Activated T-cell treated with anti-CD3 and anti-CD28 coated beads, Interleukin-2, amount 50 U/mL, for 72 hours (primary cell): ENCODE measurements at regions not wholly inside any gene's neighbourhood (a gene's known extent, or its start where the extent isn't known, plus 50 kb on each side); places are given as distances from the start of the nearest gene placed in this dataset.
"Not testable (repeated sequence)": the region's sequence is repeated elsewhere in the genome, so short reads cannot be mapped to it uniquely, and the experiment has no call there.

Experiments
- ATAC-seq, 2 donors: fragments of 150-1000 bp; cut with Tn5 transposase; replicated peaks in 1 of 2; 2 replicates each; pipeline ENCODE4 v1.10.0; 2021; ENCODE audit warnings: moderate library complexity in 2 of 2, mild to moderate bottlenecking in 1 of 2
- DNase-seq, 2 donors: peaks; one replicate each; pipeline ENCODE4 v3.0.0; 2021 to 2022; ENCODE audit warnings: mixed read lengths in 1 of 2
- H3K27ac Mint-ChIP-seq: one replicate; pipeline ENCODE4 v1.8.0; 2022; ENCODE audit warnings: mild to moderate bottlenecking, moderate library complexity, mixed read lengths
- H3K27me3 Mint-ChIP-seq: one replicate; pipeline ENCODE4 v1.8.0; 2022; ENCODE audit warnings: low read depth, mixed read lengths
- H3K36me3 Mint-ChIP-seq, 2 donors: one replicate each; pipeline ENCODE4 v1.8.0; 2022; ENCODE audit warnings: mixed read lengths in 2 of 2, mild to moderate bottlenecking in 1 of 2; ENCODE audit not compliant: insufficient read depth in 2 of 2
- H3K4me1 Mint-ChIP-seq: one replicate; pipeline ENCODE4 v1.8.0; 2022; ENCODE audit warnings: low read depth, mixed read lengths
- H3K4me3 Mint-ChIP-seq, 2 donors: one replicate each; pipeline ENCODE4 v1.8.0; 2022; ENCODE audit warnings: mild to moderate bottlenecking in 2 of 2, mixed read lengths in 2 of 2, moderate library complexity in 2 of 2
- H3K9me3 Mint-ChIP-seq, 2 donors: one replicate each; pipeline ENCODE4 v1.8.0; 2022; ENCODE audit warnings: mixed read lengths in 2 of 2

DNA sequence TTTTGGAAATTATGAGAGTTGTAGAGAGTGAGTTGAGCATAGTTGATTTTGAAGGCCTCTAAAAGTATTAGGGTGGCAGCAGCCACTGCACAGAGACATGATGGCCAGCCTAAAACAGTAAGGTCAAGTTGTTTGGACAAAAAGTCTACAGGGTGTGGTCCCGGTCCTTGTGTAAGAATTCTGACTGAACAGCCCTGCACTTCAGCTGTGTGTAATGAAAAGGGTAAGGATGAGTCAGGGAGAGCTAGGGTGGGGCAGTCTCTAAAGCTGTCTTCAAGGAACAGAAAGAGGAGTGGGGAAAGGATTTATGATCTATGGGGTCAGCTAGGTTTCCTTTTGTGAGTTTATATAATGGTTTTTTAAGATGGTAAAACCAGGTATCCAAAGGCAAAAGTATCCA lies 284.8 kb downstream of the RPS4Y2 start:
- not testable (repeated sequence) for H3K4me3 Mint-ChIP-seq, H3K9me3 Mint-ChIP-seq, H3K4me1 Mint-ChIP-seq, ATAC-seq, H3K27ac Mint-ChIP-seq, H3K27me3 Mint-ChIP-seq, DNase-seq
- H3K36me3 Mint-ChIP-seq, result peaks cover 0 to 10% of the 10 kb centered on the region in 2 donors

DNA sequence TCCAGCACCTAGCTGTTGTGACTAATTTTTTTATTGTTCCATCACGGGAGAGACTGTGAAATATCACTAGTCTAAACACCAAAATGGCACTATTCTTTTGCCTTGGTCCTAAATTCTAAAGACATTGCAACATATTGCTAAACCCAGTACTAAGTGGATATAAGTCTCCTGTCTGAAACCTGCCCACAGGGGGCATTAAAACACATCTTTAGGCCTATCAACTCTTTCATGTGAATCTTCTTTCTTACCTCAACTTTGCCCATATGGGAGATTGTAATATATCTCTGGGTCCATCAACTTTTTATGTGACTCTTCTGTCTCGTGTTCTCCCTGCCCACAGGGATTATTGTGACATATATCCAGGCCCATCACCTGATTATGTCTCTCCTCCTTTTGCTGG lies 317.2 kb downstream of the RPS4Y2 start:
- H3K27ac Mint-ChIP-seq, result no peak overlapping the region
- H3K36me3 Mint-ChIP-seq, result no peaks in the 10 kb centered on the region
- no peaks in the 10 kb centered on the region for H3K27me3 Mint-ChIP-seq
- ATAC-seq (no peak), DNase-seq (no peak)
- no peaks in the 10 kb centered on the region for H3K4me1 Mint-ChIP-seq
- no peaks in the 10 kb centered on the region for H3K9me3 Mint-ChIP-seq
- H3K4me3 Mint-ChIP-seq, result no peak overlapping the region

DNA sequence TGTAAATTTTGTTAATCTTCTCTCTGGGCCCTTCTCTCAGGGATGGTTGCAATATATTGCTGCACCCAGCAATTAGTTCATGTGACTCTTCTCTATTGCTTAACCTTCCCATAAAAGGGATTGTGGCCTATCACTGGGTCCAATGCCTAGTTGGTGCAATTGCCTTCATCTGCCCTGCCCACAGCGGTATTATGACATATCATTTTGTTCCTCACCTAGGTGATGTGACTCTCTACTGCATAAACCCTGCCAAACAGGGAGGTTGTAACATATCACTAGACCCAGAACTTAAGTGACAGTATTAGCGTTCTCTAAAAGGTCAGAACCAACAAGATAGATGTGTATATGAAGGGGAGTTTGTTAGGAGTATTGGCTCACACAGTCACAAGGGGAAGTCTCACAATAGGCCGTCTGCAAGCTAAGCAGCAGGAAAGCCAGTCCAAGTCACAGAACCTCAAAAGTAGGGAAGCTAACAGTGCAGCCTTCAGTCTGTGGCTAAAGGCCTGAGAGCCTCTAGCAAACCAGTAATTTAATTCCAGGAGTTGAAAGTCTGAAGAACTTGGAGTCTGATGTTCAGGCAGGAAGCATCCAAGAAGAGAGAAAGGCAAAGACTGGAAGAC lies 317.8 kb downstream of the RPS4Y2 start:
- no peaks in the 10 kb centered on the region for H3K36me3 Mint-ChIP-seq
- no peak overlapping the region for H3K4me3 Mint-ChIP-seq
- ATAC-seq, result no peak
- no peak overlapping the region for H3K27ac Mint-ChIP-seq
- no peaks in the 10 kb centered on the region for H3K27me3 Mint-ChIP-seq
- DNase-seq, result no peak
- H3K9me3 Mint-ChIP-seq, result no peaks in the 10 kb centered on the region
- H3K4me1 Mint-ChIP-seq, result no peaks in the 10 kb centered on the region

DNA sequence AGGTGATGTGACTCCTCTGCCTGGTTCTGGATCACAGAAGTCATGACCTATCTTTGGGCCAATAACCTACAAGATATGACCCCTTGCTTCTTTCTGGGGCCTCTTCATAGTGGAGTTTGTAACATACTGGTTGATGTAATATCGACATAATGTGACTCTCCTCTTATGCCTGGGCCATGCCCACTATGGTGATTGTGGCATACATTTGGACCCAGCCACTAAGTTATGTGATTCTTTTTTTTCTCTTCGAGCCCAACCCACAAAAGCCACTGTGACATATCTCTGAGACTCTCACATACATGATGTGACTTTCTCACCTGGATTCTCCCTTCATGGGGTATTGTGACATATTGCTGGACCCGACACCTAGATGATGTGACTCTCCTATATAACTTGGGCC lies 319.8 kb downstream of the RPS4Y2 start:
- DNase-seq (peak in 1 of 2 donors; percentile 16), ATAC-seq (peak in 1 of 2 donors; percentile 63)
- Mint-ChIP-seq H3K27me3 (no peaks in the 10 kb centered on the region), H3K4me3 (no peak overlapping the region), H3K9me3 (no peaks in the 10 kb centered on the region), H3K36me3 (no peaks in the 10 kb centered on the region), H3K27ac (no peak overlapping the region), H3K4me1 (no peaks in the 10 kb centered on the region)

DNA sequence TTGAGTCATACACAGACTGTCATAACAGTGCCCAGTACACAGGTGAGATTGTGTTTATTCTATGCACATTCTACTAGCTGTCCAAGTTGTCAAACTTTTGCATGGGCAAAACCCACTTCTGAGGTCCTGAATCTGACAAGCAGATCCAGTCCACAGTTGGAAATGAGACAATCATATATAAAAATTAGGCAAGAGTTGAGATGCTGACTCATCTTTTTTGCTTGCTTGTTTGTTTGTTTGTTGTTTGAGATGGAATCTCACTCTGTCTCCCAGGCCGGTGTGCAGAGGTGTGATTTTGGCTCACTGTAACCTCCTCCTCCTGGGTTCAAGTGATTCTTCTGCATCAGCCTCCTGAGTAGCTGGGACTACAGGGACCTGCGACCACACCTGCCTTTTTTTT lies 323.8 kb downstream of the RPS4Y2 start:
- Mint-ChIP-seq H3K4me3 (no peak overlapping the region), H3K27ac (no peak overlapping the region), H3K27me3 (no peaks in the 10 kb centered on the region), H3K36me3 (peaks cover 0 to 4% of the 10 kb centered on the region in 2 donors), H3K9me3 (peaks cover 0 to 3% of the 10 kb centered on the region in 2 donors), H3K4me1 (no peaks in the 10 kb centered on the region)
- ATAC-seq (no peak), DNase-seq (no peak)

DNA sequence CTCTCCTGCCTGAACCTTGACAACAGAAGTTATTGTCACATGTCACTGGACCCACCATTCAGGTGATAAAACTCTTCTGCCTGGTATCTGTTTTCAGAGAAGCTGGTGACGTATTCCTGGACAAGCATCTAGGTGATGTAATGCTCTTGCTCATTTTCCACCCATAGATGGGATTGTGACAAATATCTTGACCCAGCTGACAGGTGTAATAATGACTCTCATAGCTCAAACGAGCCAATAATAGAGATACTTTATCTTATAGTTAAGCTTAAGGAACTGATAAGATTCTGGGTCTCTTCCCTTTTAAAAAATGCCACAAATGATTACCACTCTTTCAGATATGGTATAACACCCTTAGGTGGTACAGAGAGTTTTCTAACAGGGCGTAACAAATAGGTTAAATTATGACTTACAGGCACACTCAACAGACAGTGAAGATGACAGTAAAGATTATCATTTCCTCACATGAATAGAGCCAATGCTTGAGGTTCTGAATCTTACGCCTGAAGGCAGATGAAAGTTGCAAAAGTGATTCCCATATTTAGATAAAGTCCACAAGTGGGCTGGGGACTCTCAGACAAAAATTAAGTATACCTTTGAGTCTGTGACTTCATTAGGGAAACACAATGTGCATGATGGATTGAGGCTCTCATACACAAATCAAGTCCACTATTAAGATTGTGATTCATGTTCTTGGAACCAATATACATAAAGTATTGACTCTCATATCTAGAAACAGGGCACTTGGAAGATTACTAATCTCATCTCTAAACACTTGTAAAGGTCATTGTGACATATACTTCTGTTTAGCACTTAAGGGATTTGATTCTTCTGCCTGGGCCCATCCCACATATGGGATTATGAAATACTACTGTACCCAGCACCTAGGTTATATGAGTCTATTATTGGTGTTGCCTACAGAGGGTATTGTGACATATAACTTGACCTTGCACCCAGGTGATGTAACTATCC lies 326.0 kb downstream of the RPS4Y2 start:
- H3K36me3 Mint-ChIP-seq, result peaks cover 0 to 8% of the 10 kb centered on the region in 2 donors
- ATAC-seq (peak in 1 of 2 donors; percentile 63), DNase-seq (no peak)
- H3K9me3 Mint-ChIP-seq, result peaks cover 0 to 3% of the 10 kb centered on the region in 2 donors
- no peaks in the 10 kb centered on the region for H3K4me1 Mint-ChIP-seq
- peak overlapping the region; percentile 80 for H3K27ac Mint-ChIP-seq
- peak overlapping the region in 1 of 2 donors; percentile 50 for H3K4me3 Mint-ChIP-seq
- no peaks in the 10 kb centered on the region for H3K27me3 Mint-ChIP-seq

DNA sequence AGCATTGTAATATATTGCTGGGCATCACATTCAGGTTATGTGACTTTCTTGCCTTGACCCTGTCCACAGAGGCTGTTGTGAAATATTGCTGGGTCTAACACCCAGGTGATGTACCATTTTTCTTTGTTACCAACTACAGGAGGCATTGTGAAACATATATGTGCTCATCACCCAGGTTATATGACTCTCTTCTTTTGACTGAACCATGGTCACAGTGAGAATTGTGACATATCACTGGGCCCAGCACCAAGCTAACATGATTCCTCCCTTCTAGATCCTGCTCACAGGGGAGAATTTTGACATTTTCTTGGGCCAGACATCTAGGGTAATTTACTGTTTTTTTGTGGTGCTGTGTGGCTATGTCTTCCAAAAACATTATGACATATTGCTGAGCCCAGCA lies 326.7 kb downstream of the RPS4Y2 start:
- H3K27ac Mint-ChIP-seq, result no peak overlapping the region
- ATAC-seq, result peak in 1 of 2 donors; percentile 70

DNA sequence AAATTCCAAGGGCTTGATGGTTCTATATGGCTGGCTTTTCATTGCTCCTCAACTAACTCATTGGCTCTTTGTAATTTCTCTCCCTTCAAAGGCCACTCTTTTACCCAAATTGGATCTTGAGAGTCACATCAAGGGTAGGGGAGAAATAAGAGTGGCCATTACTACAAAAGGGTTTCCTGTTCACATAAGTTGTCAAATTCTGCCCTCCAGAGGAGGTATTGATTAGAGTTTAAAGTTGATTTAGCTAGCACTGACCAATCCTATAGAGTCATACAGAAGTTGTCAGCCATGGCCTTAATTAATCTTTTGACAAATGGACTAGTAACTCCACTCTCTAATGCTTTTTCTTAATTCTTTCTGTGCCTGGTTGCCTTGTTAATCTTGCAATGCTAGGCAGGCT lies 336.0 kb downstream of the RPS4Y2 start:
- peaks cover 0 to 6% of the 10 kb centered on the region in 2 donors for H3K36me3 Mint-ChIP-seq
- peaks cover 0 to 4% of the 10 kb centered on the region in 2 donors for H3K9me3 Mint-ChIP-seq
- peak overlapping the region; percentile 60 for H3K27ac Mint-ChIP-seq

More for the DNA sequence above, 326.7 kb downstream of the RPS4Y2 start:
- Mint-ChIP-seq H3K4me3 (peak overlapping the region in 1 of 2 donors; percentile 50), H3K27me3 (no peaks in the 10 kb centered on the region), H3K9me3 (peaks cover 0 to 6% of the 10 kb centered on the region in 2 donors), H3K36me3 (peaks cover 0 to 13% of the 10 kb centered on the region in 2 donors), H3K4me1 (no peaks in the 10 kb centered on the region)
- peak in 1 of 2 donors; percentile 17 for DNase-seq

DNA sequence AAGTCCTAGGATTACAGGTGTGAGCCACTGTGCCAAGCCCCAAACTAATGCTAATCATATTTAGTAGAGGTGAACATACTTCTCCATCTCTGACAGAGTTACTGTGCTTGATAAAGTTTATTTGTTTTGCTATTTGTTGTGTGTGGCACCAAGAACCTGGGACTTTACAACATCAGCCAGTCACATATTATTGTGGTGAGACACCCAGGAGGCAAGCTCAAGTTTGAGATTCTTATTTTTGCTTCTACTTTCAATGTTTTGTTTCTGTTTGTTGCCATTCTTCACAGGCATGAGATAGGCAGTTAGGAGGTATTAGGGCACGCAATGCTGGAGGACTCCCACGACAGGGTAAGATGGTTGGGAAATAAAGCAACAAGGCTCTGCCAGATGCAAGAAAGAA lies 346.6 kb downstream of the RPS4Y2 start:
- Mint-ChIP-seq H3K4me1 (no peaks in the 10 kb centered on the region), H3K27ac (no peak overlapping the region), H3K36me3 (peaks cover 0 to 1% of the 10 kb centered on the region in 2 donors), H3K4me3 (no peak overlapping the region), H3K9me3 (no peaks in the 10 kb centered on the region), H3K27me3 (no peaks in the 10 kb centered on the region)
- no peak for ATAC-seq
- DNase-seq, result no peak

More for the DNA sequence above, 336.0 kb downstream of the RPS4Y2 start:
- no peak for ATAC-seq
- no peak overlapping the region for H3K4me3 Mint-ChIP-seq
- no peak for DNase-seq
- H3K27me3 Mint-ChIP-seq, result no peaks in the 10 kb centered on the region
- no peaks in the 10 kb centered on the region for H3K4me1 Mint-ChIP-seq

DNA sequence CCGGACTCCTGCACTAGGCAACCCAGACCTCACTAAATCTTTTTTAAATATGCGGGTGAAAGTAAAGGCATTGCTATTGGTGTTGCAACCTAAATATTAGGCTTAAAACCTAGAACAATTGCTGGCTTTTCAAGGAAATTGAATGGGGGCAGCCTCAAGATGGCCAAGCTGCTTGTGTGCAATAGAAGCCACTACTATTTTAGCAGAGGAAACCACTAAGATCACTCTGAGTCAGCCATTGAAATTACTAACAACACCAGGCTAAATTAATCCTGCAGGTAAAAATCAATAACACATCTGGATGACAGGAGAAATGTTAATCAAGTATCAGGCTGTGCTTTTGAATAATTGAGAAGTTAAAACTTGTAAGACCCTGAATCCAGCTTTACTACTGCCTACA lies 348.0 kb downstream of the RPS4Y2 start:
- no peaks in the 10 kb centered on the region for H3K9me3 Mint-ChIP-seq
- ATAC-seq (peak in 1 of 2 donors; percentile 53), DNase-seq (no peak)
- H3K4me3 Mint-ChIP-seq, result no peak overlapping the region
- no peak overlapping the region for H3K27ac Mint-ChIP-seq
- H3K36me3 Mint-ChIP-seq, result peaks cover 0 to 1% of the 10 kb centered on the region in 2 donors
- no peaks in the 10 kb centered on the region for H3K4me1 Mint-ChIP-seq
- no peaks in the 10 kb centered on the region for H3K27me3 Mint-ChIP-seq

DNA sequence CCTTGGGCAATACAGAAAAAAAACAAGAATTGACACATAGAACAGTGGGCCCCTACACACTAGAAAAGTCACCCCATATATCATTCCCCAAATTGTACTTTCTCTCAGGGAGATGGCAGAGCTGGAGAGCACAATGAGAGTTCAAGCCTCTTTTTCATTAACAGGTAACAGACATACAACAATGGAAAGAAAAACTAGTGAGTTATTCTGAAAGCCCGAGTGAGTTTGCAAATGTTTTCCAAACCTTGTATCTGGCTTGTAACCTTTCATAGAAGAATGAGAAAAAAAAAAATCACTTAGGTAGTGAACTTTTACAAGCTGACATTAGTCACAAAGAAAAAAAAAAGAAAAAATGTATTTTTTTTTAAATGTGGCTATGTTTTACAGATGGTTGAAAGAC lies 349.6 kb downstream of the RPS4Y2 start:
- Mint-ChIP-seq H3K27ac (peak overlapping the region; percentile 76), H3K27me3 (no peaks in the 10 kb centered on the region), H3K4me3 (peak overlapping the region in 1 of 2 donors; percentile 67), H3K9me3 (no peaks in the 10 kb centered on the region), H3K4me1 (no peaks in the 10 kb centered on the region), H3K36me3 (peaks cover 0 to 1% of the 10 kb centered on the region in 2 donors)
- ATAC-seq, result peak in 1 of 2 donors; percentile 64
- DNase-seq, result no peak

DNA sequence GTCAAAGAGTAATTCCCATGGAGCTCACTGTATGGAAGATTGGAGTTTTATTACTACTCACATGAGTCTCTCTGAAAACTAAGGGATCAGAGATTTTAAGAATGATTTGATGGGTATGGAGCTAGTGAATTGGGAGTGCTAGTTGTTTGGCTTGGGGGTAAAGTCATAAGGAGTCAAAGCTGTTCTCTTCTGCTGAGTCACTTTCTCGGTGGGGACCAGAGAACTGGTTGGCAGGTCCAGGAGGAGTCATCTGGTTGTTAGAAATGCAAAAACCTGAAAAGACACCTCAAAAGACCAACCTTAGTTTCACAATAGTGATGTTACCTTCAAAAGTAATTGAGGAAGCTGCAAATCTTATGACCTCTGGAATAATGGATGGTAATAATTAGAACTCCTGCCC lies 355.4 kb downstream of the RPS4Y2 start:
- DNase-seq, result peak in 1 of 2 donors; percentile 12
- peak in 1 of 2 donors; percentile 91 for ATAC-seq
- Mint-ChIP-seq H3K4me1 (no peaks in the 10 kb centered on the region), H3K27me3 (no peaks in the 10 kb centered on the region), H3K36me3 (peaks cover 0 to 2% of the 10 kb centered on the region in 2 donors), H3K9me3 (no peaks in the 10 kb centered on the region), H3K27ac (peak overlapping the region; percentile 60), H3K4me3 (peak overlapping the region in 1 of 2 donors; percentile 29)

DNA sequence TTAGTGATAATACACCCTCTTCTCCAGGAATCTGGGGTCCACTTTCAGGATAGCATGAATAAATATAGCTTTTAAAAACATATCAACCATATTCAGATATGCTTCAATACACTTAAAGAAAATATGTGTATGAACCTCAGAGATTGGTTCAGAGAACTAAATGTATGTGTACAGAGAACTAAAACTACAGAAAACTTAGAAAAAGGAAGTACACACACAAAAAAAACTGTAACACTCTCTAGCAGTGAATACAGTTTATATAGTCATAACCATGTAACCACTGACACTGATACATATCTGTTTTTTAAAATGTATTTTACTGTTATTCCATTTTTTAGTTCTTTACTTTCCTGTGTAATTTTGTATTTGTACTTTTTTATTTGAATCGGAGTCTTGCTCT lies 365.2 kb downstream of the RPS4Y2 start:
- H3K27ac Mint-ChIP-seq, result no peak overlapping the region
- DNase-seq (no peak), ATAC-seq (no peak)
- no peaks in the 10 kb centered on the region for H3K4me1 Mint-ChIP-seq
- H3K27me3 Mint-ChIP-seq, result no peaks in the 10 kb centered on the region
- H3K36me3 Mint-ChIP-seq, result peaks cover 0 to 3% of the 10 kb centered on the region in 2 donors
- H3K9me3 Mint-ChIP-seq, result no peaks in the 10 kb centered on the region
- no peak overlapping the region for H3K4me3 Mint-ChIP-seq
